ENCODE measurements at regions not wholly inside any gene's neighbourhood (a gene's known extent, or its start where the extent isn't known, plus 50 kb on each side); places are given as distances from the start of the nearest gene placed in this dataset.

- Histone ChIP-seq H3K4me1 (no peaks in the 10 kb centered on the region), H3K27ac (no peak overlapping the region), H3K9me3 (no peaks in the 10 kb centered on the region), H3K36me3 (no peaks in the 10 kb centered on the region), H3K27me3 (peaks cover 0 to 10% (median 0%) of the 10 kb centered on the region in 7 donors), H3K4me3 (no peak overlapping the region)
- intact Hi-C loops (cut with DNase I), result no loop called here
- no peak for TF ChIP-seq CTCF (IDR thresholded peaks at IDR 0.05)
- DNase-seq (no peak), ATAC-seq (no peak)
- 73 to 76% methylated on average over 10 of the region's 10 CpGs for WGBS, 2 donors
Measured at GRCh38 chr20:60361761-60362395, 403.7 kb downstream of the CDH26 start.

DNA sequence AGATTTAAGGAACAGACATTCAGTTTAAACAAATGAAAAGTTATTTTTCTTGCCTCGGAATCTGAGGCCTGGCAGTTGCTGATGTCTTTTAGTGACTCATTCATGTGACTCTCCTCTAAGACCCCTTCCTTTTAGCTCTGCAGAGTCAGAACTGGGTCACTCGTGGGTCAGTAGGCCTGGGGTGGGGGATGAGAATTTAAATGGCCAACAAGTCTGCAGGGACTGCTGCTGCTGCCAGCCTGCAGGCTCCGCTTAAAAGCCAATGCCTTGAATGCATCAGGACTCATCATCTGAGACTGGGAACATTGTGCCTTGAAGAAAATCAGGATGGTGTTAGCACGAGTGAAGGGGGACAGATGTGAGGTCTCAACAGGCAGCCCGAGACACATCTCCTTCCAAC lies 404.3 kb downstream of the CDH26 start:
- Histone ChIP-seq H3K27me3 (peaks cover 0 to 10% (median 0%) of the 10 kb centered on the region in 7 donors), H3K27ac (no peak overlapping the region), H3K4me1 (no peaks in the 10 kb centered on the region), H3K36me3 (no peaks in the 10 kb centered on the region), H3K9me3 (no peaks in the 10 kb centered on the region), H3K4me3 (no peak overlapping the region)
- no peak for TF ChIP-seq CTCF (IDR thresholded peaks at IDR 0.05)
- DNase-seq (no peak), ATAC-seq (no peak)
- intact Hi-C loops (cut with DNase I), result no loop called here
- WGBS, 2 donors, result 49 to 56% methylated on average over 5 of the region's 5 CpGs

DNA sequence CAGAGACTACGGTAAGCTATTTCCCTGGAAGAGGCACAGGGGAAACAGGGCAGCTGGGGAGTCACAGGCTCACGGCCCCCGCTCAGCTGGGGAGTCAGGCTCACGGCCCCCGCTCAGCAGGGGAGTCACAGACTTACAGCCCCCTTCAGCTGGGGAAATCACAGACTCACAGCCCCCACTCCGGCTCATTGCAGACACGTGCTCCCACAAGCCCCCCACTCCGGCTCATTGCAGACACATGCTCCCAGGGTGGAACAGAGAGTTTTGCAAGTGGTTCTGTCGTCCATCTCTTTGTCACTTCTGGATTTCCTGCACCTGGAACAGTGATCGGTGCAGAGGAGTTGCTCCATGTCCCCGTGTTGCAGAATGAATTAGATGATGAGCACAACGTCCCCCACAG lies 405.5 kb downstream of the CDH26 start:
- intact Hi-C loops (cut with DNase I), result no loop called here

GRCh38 chr20:60365064-60365666 lies 406.9 kb downstream of the CDH26 start:
- Histone ChIP-seq H3K4me3 (no peak overlapping the region), H3K9me3 (peaks cover 0 to 14% (median 0%) of the 10 kb centered on the region in 11 donors), H3K27ac (no peak overlapping the region), H3K36me3 (no peaks in the 10 kb centered on the region), H3K4me1 (no peaks in the 10 kb centered on the region), H3K27me3 (peaks cover 0 to 10% (median 0%) of the 10 kb centered on the region in 7 donors)
- no peak for ATAC-seq
- no peak for TF ChIP-seq CTCF (IDR thresholded peaks at IDR 0.05)
- DNase-seq, result no peak
- intact Hi-C loops (cut with DNase I), result no loop called here
- WGBS, 2 donors, result 58 to 76% methylated on average over 8 of the region's 8 CpGs

More for the DNA sequence above, 405.5 kb downstream of the CDH26 start:
- ATAC-seq (no peak), DNase-seq (no peak)
- H3K36me3 ChIP-seq, result no peaks in the 10 kb centered on the region
- H3K27me3 ChIP-seq, result peaks cover 0 to 10% (median 0%) of the 10 kb centered on the region in 7 donors
- H3K27ac ChIP-seq, result no peak overlapping the region
- H3K9me3 ChIP-seq, result peaks cover 0 to 8% (median 0%) of the 10 kb centered on the region in 11 donors
- no peak overlapping the region for H3K4me3 ChIP-seq
- H3K4me1 ChIP-seq, result no peaks in the 10 kb centered on the region
- TF ChIP-seq CTCF (IDR thresholded peaks at IDR 0.05), result no peak
- 74 to 84% methylated on average over 12 of the region's 12 CpGs for WGBS, 2 donors

Data from heart right ventricle (tissue), 16 donors.